HG03196 (cell line): ENCODE measurements at regions not wholly inside any gene's neighbourhood (a gene's known extent, or its start where the extent isn't known, plus 50 kb on each side); places are given as distances from the start of the nearest gene placed in this dataset.
"Not testable (repeated sequence)": the region's sequence is repeated elsewhere in the genome, so short reads cannot be mapped to it uniquely, and the experiment has no call there.

Source experiments
- ATAC-seq: cut with Tn5 transposase; IDR thresholded peaks from one replicate; pipeline ENCODE4 v1.9.1; 2021; ENCODE audit not compliant: unreplicated experiment

GRCh38 chr6:80441131-80441530 is 334.7 kb downstream of the BCKDHB start:
- no peak for ATAC-seq

DNA sequence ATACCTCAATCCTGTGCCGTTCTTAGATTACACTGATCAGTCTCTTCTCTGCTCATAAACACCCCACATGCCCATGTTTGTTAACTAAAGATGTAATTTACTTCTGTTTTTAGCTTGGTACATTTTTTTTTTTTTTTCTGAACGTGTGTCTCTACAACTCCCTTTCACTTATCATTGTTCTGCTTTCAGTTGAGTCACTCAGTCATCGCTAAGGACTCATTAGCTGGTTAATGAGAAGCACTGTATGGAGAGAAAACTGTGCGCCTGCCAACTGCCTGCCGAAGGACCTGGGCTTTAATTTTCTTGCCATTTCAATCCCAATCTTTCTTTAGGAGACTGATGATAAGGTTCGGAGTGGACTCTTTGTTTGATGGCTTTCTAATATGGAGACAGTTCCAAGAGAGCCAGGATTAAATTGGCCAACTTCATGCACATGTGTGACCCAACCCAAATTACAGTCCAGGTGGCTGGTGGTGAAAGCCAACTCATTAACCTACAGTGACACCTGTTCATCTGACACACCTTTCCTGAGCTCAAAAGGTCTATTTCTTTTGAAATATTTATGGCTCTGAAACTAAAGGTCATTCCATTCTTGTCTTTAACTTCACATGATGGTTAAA is 334.1 kb downstream of the BCKDHB start:
- no peak for ATAC-seq

DNA sequence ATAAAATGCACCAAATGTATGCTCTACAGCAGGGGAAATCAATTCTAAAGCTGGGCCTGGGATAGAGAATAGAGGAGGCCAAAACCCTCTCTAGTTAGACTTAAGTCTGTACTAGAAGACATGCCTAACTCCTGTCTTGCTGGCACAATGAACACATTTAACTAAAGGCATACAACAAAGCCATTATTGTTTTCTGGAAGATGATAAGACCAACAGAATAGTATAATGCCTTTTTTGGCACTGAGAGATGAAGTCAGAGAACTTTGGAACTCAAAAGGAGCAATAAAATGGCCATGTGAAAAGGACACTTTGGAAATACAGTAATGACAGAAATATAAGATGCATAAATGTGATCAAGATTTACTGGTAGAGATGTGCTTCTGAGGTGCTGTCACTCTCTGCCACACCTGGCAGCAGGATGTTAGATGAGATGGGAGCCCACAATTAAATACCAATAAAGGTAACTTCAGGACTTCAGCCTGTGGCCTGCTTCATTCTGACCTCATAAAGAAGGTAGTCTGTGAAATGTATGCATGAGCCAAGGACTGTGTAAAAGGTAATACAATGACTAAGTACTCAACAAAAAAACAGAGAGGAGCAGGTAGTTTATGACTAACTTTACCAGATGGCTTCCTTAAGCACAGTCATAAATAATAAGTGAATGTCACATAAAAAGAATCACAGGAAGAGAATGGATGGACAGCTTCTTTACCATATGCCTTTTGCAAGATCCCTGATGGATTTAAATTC is 333.4 kb downstream of the BCKDHB start:
- no peak for ATAC-seq

DNA sequence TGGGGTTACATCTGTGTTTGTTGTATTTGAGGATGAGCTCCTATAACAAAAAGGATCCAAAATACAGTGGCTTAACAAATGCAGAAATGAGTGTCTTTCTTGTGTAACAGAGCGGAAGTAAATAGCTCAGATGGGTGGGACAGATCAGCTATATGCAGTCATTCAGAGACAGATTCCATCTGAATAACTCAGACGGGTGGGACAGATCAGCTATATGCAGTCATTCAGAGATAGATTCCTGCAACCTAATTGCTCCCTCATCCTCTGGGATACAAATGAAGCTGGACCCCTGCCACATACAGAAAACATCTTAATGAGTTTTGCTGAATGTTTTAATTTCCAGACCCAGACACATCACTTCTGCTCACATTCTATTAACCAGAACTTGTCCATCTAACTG is 332.3 kb downstream of the BCKDHB start:
- no peak for ATAC-seq

DNA sequence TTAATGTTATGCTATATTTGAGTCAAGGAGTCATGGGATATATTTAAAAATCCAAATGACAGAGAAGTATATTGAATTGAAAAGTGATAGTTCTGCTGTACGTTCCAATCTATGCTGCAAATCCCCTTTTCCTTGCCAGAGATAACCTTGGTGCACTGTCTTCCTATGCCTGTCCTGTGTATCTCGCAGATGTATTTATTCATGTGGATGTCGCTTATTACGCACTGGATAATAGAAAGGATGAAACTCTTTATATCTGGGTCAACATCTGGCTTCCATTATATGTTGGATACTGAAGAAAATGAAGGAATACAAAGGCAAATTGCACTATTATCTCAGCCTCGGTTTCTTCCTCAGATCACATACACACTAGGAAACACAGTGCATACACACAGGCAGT is 331.3 kb downstream of the BCKDHB start:
- ATAC-seq = no peak

GRCh38 chr6:80437221-80437620 is 330.8 kb downstream of the BCKDHB start:
- ATAC-seq = no peak

- ATAC-seq = no peak
These were observed 330.2 kb downstream of the BCKDHB start for GRCh38 chr6:80436663-80437062.

DNA sequence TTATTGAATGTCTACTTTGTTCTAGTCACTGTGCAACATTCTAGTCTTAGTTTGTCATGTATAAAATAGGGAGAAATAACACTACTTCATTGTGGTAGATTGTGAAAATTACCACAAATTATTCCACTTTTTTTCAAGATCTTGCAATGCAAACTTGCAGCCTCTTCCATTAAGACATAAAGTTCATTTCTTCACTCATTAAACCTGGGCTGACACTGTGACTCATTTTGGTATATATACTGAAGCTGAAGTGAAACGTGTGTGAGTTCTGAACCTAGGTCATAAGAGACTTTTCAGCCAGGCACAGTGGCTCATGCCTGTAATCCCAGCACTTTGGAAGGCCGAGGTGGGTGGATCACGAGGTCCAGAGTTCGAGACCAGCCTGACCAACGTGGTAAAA is 329.0 kb downstream of the BCKDHB start:
- no peak for ATAC-seq

- ATAC-seq = no peak
These were observed 328.4 kb downstream of the BCKDHB start for GRCh38 chr6:80434691-80435350.

DNA sequence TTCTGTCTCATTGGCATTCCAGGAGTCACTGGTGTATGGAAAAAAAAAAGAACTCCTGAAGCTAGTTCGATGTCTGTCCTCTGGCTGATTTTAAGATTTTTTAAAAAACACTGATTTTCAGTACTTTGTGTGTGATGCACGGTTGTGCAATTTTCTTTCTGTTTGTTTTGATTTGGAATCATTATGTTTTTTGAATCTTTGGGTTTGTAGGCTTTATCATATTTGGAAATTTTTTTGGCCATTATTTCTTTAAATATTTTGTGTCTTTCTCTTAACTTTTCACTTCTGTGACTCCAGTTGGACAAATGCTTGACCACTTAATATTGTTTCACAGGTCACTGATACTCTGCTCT is 327.2 kb downstream of the BCKDHB start:
- no peak for ATAC-seq

GRCh38 chr6:80433010-80433672 is 326.7 kb downstream of the BCKDHB start:
- ATAC-seq = no peak

DNA sequence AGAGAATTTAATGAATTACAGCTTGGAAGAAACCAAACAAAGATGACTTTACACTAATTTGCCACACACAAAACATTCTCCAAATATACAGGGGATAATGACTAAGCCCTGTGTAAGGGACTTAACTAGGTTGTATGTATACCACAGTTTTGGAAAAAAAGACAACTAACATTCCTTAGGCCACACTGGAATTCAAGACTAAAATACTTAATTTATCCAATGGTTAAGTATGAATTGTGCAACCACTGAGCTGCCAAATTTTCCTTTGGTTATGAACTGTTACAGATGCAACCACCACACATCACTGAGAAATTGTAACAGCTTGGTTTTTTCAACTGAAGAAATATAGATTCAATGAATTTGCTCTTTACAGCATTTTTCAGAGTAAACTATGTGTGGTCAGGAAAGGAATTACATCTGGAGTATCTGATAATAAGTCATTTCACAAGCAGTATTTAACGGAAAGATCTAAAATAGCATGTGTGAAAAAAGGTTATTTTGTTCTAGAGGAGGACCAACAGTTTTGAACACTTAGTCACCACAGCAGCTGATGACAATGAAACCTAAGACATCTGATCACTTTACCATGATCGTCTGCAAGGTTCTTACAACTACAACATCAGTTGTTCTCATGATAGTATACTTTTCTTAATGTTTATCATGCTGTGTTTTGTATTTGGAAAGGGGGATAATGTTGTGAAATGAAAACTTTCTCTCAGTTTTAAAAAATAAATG is 318.8 kb downstream of the BCKDHB start:
- no peak for ATAC-seq

DNA sequence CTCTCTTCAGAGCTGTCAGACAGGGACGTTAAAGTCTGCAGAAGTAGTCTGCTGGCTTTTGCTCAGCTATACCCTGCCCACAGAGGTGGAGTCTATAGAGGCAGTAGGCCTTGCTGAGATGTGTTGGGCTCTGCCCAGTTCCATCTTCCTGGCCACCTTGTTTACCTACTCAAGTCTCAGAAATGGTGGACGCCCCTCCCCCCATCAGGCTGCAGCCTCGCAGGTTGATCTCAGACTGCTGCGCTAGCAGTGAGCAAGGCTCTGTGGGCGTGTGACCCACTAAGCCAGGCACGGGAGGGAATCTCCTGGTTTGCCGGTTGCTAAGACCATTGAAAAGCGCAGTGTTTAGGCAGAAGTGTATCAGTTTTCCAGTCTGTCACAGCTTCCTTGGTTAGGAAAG is 305.0 kb downstream of the BCKDHB start:
- no peak for ATAC-seq

DNA sequence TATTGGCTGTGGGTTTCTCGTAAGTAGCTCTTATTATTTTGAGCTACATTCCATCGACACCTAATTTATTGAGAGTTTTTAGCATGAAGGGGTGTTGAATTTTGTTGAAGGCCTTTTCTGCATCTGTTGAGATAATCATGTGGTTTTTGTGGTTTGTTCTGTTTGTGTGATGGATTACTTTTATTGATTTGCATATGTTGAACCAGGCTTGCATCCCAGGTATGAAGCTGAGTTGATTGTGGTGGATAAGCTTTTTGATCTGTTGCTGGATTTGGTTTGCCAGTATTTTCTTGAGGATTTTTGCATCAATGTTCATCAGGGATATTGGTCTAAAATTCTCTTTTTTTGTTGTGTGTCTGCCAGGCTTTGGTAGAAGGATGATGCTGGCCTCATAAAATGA is 301.5 kb downstream of the BCKDHB start:
- not testable (repeated sequence) for ATAC-seq

DNA sequence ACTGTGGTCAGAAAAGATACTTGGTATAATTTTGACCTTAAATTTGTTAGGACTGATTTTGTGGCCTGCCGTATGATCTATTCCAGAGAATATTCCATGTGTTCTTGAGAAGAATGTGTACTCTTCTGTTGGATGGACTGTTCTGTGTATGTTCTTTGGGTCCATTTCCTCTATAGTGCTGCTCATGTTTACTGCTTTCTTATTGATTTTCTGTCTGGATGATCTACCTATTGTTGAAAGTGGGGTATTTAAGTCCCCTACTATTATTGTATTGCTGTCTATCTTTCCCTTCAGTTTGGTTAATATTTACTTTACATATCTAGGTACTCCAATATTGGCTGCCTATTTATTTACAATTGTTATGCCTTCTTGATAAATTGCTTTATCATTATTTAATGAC is 298.4 kb downstream of the BCKDHB start:
- ATAC-seq = no peak

DNA sequence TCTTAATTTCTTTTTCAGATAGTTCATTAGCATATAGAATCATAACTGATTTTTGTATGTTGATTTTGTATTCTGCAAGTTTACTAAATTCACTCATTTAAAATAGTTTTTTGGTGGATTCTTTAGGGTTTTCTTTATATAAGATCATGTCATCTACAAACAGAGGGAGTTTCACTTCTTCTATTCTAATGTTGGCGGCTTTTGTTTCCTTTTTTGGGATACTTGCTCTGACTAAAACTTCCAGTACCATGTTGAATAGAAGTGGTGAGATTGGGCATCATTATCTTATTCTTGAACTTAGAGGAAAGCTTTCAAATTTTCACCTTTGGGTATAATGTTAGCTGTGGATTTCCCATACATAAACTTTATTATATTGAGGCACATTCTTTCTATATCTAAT is 296.9 kb downstream of the BCKDHB start:
- no peak for ATAC-seq

- no peak for ATAC-seq
These were observed 295.8 kb downstream of the BCKDHB start for GRCh38 chr6:80402266-80402665.
